ENCODE measurements at regions not wholly inside any gene's neighbourhood (a gene's known extent, or its start where the extent isn't known, plus 50 kb on each side); places are given as distances from the start of the nearest gene placed in this dataset.

DNA sequence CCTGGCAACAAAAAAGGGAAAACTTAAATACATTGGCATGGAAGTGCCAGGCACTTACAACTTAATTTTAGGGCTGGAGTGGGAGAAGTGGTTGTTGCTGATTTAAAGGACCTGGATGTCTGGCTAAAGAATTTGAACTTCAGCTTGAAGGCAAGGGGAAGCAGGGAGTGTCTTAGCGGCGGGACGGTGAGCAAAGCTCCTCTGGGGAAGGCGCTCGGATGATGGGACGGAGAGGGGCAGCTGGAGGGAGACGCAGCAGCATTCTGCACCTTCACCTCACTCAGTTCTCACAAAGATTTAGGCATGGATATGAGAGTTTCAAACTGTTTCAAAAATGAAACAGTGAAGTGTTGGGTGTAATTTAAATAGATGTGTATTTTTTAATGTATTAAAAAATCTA is 967.1 kb downstream of the BRD1 start:
- TF ChIP-seq ZNF565 (CRISPR knock-in tag; conservative IDR thresholded peaks at IDR 0.05; ENCODE audit: low read depth) (no peak), ZNF70 (CRISPR knock-in tag; IDR thresholded peaks at IDR 0.05) (no peak), ESRRG (CRISPR knock-in tag; IDR thresholded peaks at IDR 0.05) (no peak), ZFP3 (CRISPR knock-in tag; IDR thresholded peaks at IDR 0.05) (no peak), GLIS3 (CRISPR knock-in tag; IDR thresholded peaks at IDR 0.05) (no peak), TSHZ2 (CRISPR knock-in tag; IDR thresholded peaks at IDR 0.05) (no peak), POU6F1 (CRISPR knock-in tag; IDR thresholded peaks at IDR 0.05; ENCODE audit: borderline replicate concordance, low read depth) (no peak), RARB (CRISPR knock-in tag; IDR thresholded peaks at IDR 0.05) (no peak), CREB5 (CRISPR knock-in tag; IDR thresholded peaks at IDR 0.05; ENCODE audit: low read depth) (no peak), PATZ1 (CRISPR knock-in tag; IDR thresholded peaks at IDR 0.05; ENCODE audit: borderline replicate concordance) (no peak)
- ATAC-seq, result no peak

DNA sequence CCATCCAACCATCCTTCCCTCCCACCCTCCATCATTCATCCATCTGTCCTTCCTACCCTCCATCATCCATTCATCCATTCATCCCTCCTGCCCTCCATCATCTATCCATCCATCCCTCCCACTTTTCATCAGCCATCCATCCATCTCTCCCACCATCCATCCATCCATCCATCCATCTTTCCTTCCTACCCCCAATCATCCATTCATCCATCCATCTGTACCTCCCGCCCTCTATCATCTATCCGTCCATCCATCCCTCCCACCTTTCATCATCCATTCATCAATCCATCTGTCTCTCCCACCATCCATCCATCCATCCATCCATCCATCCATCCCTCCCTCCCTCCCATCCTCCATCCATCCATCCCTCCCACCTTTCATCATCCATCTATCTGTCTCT is 968.8 kb downstream of the BRD1 start:
- no peak for ATAC-seq
- TF ChIP-seq ZNF565 (CRISPR knock-in tag; conservative IDR thresholded peaks at IDR 0.05; ENCODE audit: low read depth), result no peak
- TF ChIP-seq CSDC2 (CRISPR knock-in tag; IDR thresholded peaks at IDR 0.05), result no peak
- no peak for TF ChIP-seq ZC3H10 (CRISPR knock-in tag; IDR thresholded peaks at IDR 0.05)
- no peak for TF ChIP-seq BACH2 (CRISPR knock-in tag; IDR thresholded peaks at IDR 0.05; ENCODE audit: borderline replicate concordance)
- no peak for TF ChIP-seq CSRNP3 (CRISPR knock-in tag; IDR thresholded peaks at IDR 0.05)
- TF ChIP-seq ZFP3 (CRISPR knock-in tag; IDR thresholded peaks at IDR 0.05), result no peak
- TF ChIP-seq SNAI2 (CRISPR knock-in tag; IDR thresholded peaks at IDR 0.05), result no peak
- TF ChIP-seq ZNF70 (CRISPR knock-in tag; IDR thresholded peaks at IDR 0.05), result no peak
- TF ChIP-seq OSR1 (CRISPR knock-in tag; IDR thresholded peaks at IDR 0.05), result no peak

- no peak for ATAC-seq
- TF ChIP-seq ZFP3 (CRISPR knock-in tag; IDR thresholded peaks at IDR 0.05), result no peak
- TF ChIP-seq POU6F1 (CRISPR knock-in tag; IDR thresholded peaks at IDR 0.05; ENCODE audit: borderline replicate concordance, low read depth), result no peak
- no peak for TF ChIP-seq ZNF70 (CRISPR knock-in tag; IDR thresholded peaks at IDR 0.05)
- no peak for TF ChIP-seq TCF4 (CRISPR knock-in tag; IDR thresholded peaks at IDR 0.05; ENCODE audit: borderline replicate concordance)
- no peak for TF ChIP-seq RARB (CRISPR knock-in tag; IDR thresholded peaks at IDR 0.05)
- TF ChIP-seq CREB5 (CRISPR knock-in tag; IDR thresholded peaks at IDR 0.05; ENCODE audit: low read depth), result no peak
- TF ChIP-seq ARNTL (CRISPR knock-in tag; IDR thresholded peaks at IDR 0.05; ENCODE audit: borderline replicate concordance, low read depth), result no peak
- TF ChIP-seq TOX (CRISPR knock-in tag; IDR thresholded peaks at IDR 0.05; ENCODE audit: borderline replicate concordance), result no peak
- TF ChIP-seq GLIS3 (CRISPR knock-in tag; IDR thresholded peaks at IDR 0.05), result no peak
- no peak for TF ChIP-seq OSR1 (CRISPR knock-in tag; IDR thresholded peaks at IDR 0.05)
- no peak for TF ChIP-seq PATZ1 (CRISPR knock-in tag; IDR thresholded peaks at IDR 0.05; ENCODE audit: borderline replicate concordance)
- no peak for TF ChIP-seq ESRRG (CRISPR knock-in tag; IDR thresholded peaks at IDR 0.05)
- TF ChIP-seq CSDC2 (CRISPR knock-in tag; IDR thresholded peaks at IDR 0.05), result no peak
These were observed 969.6 kb downstream of the BRD1 start for GRCh38 chr22:48858121-48858520.

Data from SK-N-SH treated with all-trans-retinoic acid at 6 μM for 48 hours (cell line).